A549 (cell line): ENCODE measurements at regions not wholly inside any gene's neighbourhood (a gene's known extent, or its start where the extent isn't known, plus 50 kb on each side); places are given as distances from the start of the nearest gene placed in this dataset.

Source experiments
- CEBPB ChIP-seq, 2 experiments: fragments of >200 bp in 1 of 2; sonication (Bioruptor Twin) in 1 of 2; formaldehyde crosslinking in 1 of 2; IDR thresholded peaks; 2 replicates each; pipeline ENCODE4 v1.6.1; 2012 to 2016
- CTCF ChIP-seq: fragments of >200 bp; sonication (Bioruptor Twin); formaldehyde crosslinking; IDR thresholded peaks from 3 replicates; pipeline ENCODE4 v1.5.1; 2016
- EP300 ChIP-seq, 2 experiments: fragments of >200 bp; sonication (Bioruptor Twin); formaldehyde crosslinking; IDR thresholded peaks; 2 replicates in 1 of 2; 3 replicates in 1 of 2; pipeline ENCODE4 v1.6.1; 2016 to 2017
- HOXA7 ChIP-seq: fragments of 250-450 bp; sonication (Bioruptor Pico); IDR thresholded peaks from 2 replicates; pipeline ENCODE4 v1.5.0; 2020; ENCODE audit warnings: mild to moderate bottlenecking, moderate library complexity
- JUN ChIP-seq, 2 experiments: fragments of >200 bp; sonication (Bioruptor Twin); formaldehyde crosslinking; IDR thresholded peaks; 2 replicates in 1 of 2; 3 replicates in 1 of 2; pipeline ENCODE4 v1.6.1; 2016 to 2017
- MAX ChIP-seq: IDR thresholded peaks from 2 replicates; pipeline ENCODE4 v1.6.1; 2012
- NR3C1 ChIP-seq: fragments of >200 bp; sonication (Bioruptor Twin); formaldehyde crosslinking; IDR thresholded peaks from 3 replicates; pipeline ENCODE4 v1.6.1; 2017
- POLR2A ChIP-seq: IDR thresholded peaks from 2 replicates; pipeline ENCODE4 v1.6.1; 2012; ENCODE audit warnings: mild to moderate bottlenecking, low read length
- TFCP2L1 ChIP-seq: fragments of 250-450 bp; sonication (Bioruptor Pico); IDR thresholded peaks from 2 replicates; pipeline ENCODE4 v1.5.0; 2021; ENCODE audit warnings: mild to moderate bottlenecking
- ZFP36 ChIP-seq: fragments of 450-650 bp; IDR thresholded peaks from 2 replicates; pipeline ENCODE4 v1.6.1; 2014; ENCODE audit warnings: borderline replicate concordance; ENCODE audit not compliant: partially characterized antibody
- ZNF302 ChIP-seq: fragments of 250-450 bp; sonication (Bioruptor Pico); IDR thresholded peaks from 2 replicates; pipeline ENCODE4 v1.9.0; 2021; ENCODE audit warnings: inconsistent platforms, mild to moderate bottlenecking, moderate library complexity
- ZSCAN20 ChIP-seq: fragments of 250-450 bp; sonication (Bioruptor Pico); IDR thresholded peaks from 2 replicates; pipeline ENCODE4 v1.8.0; 2022; ENCODE audit warnings: mild to moderate bottlenecking, moderate library complexity

GRCh38 chr9:85200726-85201404 lies 531.3 kb downstream of the NTRK2 start:
- TF ChIP-seq NR3C1 (no peak), EP300 (IDR thresholded peaks at IDR 0.05) (no peak), JUN (IDR thresholded peaks at IDR 0.05) (no peak), ZSCAN20 (no peak), CTCF (no peak), MAX (no peak), TFCP2L1 (CRISPR knock-in tag) (no peak), ZNF302 (CRISPR knock-in tag) (no peak), POLR2A (no peak), ZFP36 (no peak), CEBPB (IDR thresholded peaks at IDR 0.05) (no peak), HOXA7 (no peak)
